Activated effector memory CD4-positive, alpha-beta T cell treated with Interleukin-2 at 50 U/mL for 16 hours (primary cell): ENCODE measurements at regions not wholly inside any gene's neighbourhood (a gene's known extent, or its start where the extent isn't known, plus 50 kb on each side); places are given as distances from the start of the nearest gene placed in this dataset.

ENCODE experiments used
- DNase-seq: peaks from one replicate; pipeline ENCODE4 v3.0.0-alpha.2; 2020

GRCh38 chr1:240667351-240667750, 55.4 kb upstream of the GREM2 start:
- no peak for DNase-seq

GRCh38 chr1:240666568-240667198, 54.7 kb upstream of the GREM2 start:
- peak; percentile 2 for DNase-seq

GRCh38 chr1:240663169-240663879, 51.4 kb upstream of the GREM2 start:
- no peak for DNase-seq
